Fibroblast of skin of left quadriceps (primary cell): ENCODE measurements at regions not wholly inside any gene's neighbourhood (a gene's known extent, or its start where the extent isn't known, plus 50 kb on each side); places are given as distances from the start of the nearest gene placed in this dataset.

Experiments used
- DNase-seq, 2 experiments: peaks; one replicate each; pipeline ENCODE4 v3.0.0-alpha.2; 2013; ENCODE audit warnings: low read depth in 2 of 2

DNA sequence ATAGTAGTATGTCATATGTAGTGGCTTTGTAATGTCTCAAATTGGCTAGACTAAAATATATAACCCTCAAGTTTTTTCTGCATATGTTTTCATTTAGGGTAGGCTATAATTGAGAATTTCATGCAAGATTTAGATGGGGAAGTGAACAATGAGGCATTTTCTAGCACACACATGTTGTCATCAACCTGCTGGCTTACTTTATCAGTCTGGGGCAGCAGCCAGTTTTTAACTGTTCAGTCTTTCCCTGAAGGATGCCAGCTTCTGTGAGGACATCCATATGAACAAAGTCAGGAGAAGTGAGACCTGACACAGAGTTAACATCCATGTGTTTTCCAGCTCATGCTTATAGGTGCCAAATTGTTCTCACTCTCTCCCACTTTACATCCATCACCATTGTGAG is 74.7 kb upstream of the OLFM3 start:
- no peak for DNase-seq

DNA sequence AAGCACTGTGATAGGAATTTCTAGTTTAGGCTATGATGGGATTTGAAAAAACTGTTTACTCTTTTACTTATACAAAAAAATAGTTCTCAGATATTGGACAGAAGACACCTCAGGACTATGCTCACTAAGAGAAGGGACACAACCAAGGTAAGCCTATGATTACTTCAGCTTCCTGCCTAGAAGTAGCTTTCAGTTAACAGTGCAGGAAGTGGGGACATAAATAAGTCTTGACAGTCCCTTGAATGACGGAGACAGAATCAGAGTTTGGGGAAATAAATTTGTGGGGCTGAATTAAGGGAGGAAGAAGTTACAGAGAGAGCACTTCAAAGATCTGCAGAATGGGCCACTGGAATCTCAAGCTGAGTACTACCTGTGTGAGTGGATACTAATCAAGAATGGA is 53.8 kb upstream of the OLFM3 start:
- no peak for DNase-seq

DNA sequence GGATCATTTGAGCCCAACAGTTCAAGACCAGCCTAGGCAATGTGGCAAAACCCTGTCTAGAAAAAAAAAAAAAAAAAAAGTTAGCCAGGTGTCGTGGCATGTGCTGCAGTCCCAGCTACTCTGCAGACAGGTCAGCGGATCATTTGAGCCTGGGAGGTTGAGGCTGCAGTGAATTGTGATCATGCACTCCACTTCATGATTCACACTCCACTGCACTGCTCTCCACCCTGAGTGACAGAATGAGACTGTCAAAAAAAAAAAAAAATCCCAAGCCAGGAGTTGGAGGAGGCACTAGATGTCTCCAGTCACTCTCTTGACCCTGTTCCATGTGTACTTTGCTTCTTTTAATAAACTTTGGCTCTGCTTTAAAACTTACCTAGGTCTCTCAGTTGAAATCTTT is 51.0 kb upstream of the OLFM3 start:
- DNase-seq = no peak
